ENCODE measurements at regions not wholly inside any gene's neighbourhood (a gene's known extent, or its start where the extent isn't known, plus 50 kb on each side); places are given as distances from the start of the nearest gene placed in this dataset.
"Not testable (repeated sequence)": the region's sequence is repeated elsewhere in the genome, so short reads cannot be mapped to it uniquely, and the experiment has no call there.

GRCh38 chr1:184889166-184889565 lies 85.1 kb downstream of the NIBAN1 start:
- DNase-seq (ENCODE audit: low read depth, low spot score): no peak

GRCh38 chr1:184888505-184888904 lies 85.8 kb downstream of the NIBAN1 start:
- DNase-seq (ENCODE audit: low read depth, low spot score): peak; percentile 24

- DNase-seq (ENCODE audit: low read depth, low spot score): no peak
Measured at GRCh38 chr1:184882957-184883815, 91.1 kb downstream of the NIBAN1 start.

- no peak for DNase-seq (ENCODE audit: low read depth, low spot score)
Measured at GRCh38 chr1:184881941-184882913, 92.1 kb downstream of the NIBAN1 start.

- DNase-seq (ENCODE audit: low read depth, low spot score): no peak
Measured at GRCh38 chr1:184879876-184880557, 94.3 kb downstream of the NIBAN1 start.

GRCh38 chr1:184878602-184879001 lies 95.7 kb downstream of the NIBAN1 start:
- DNase-seq (ENCODE audit: low read depth, low spot score): no peak

GRCh38 chr1:184878002-184878401 lies 96.3 kb downstream of the NIBAN1 start:
- DNase-seq (ENCODE audit: low read depth, low spot score): no peak

GRCh38 chr1:184876015-184876414 lies 98.3 kb downstream of the NIBAN1 start:
- not testable (repeated sequence) for DNase-seq (ENCODE audit: low read depth, low spot score)

GRCh38 chr1:184875218-184875617 lies 99.1 kb downstream of the NIBAN1 start:
- no peak for DNase-seq (ENCODE audit: low read depth, low spot score)

- no peak for DNase-seq (ENCODE audit: low read depth, low spot score)
Measured at GRCh38 chr1:184870319-184870718, 104.0 kb downstream of the NIBAN1 start.

GRCh38 chr1:184867866-184868689 lies 106.2 kb downstream of the NIBAN1 start:
- no peak for DNase-seq (ENCODE audit: low read depth, low spot score)

- DNase-seq (ENCODE audit: low read depth, low spot score): no peak
Measured at GRCh38 chr1:184866991-184867788, 107.1 kb downstream of the NIBAN1 start.

GRCh38 chr1:184866586-184866985 lies 107.7 kb downstream of the NIBAN1 start:
- no peak for DNase-seq (ENCODE audit: low read depth, low spot score)

- no peak for DNase-seq (ENCODE audit: low read depth, low spot score)
Measured at GRCh38 chr1:184865831-184866230, 108.5 kb downstream of the NIBAN1 start.

- DNase-seq (ENCODE audit: low read depth, low spot score): no peak
Measured at GRCh38 chr1:184861755-184862336, 107.2 kb upstream of the EDEM3 start.

- DNase-seq (ENCODE audit: low read depth, low spot score): no peak
Measured at GRCh38 chr1:184860985-184861754, 106.5 kb upstream of the EDEM3 start.

GRCh38 chr1:184860535-184860934 lies 105.9 kb upstream of the EDEM3 start:
- DNase-seq (ENCODE audit: low read depth, low spot score): no peak

GRCh38 chr1:184859381-184860105 lies 104.9 kb upstream of the EDEM3 start:
- no peak for DNase-seq (ENCODE audit: low read depth, low spot score)

Measured in pulmonary artery endothelial cell (primary cell).